NCI-H446 treated with DMSO at 0.1 percent for 48 hours (cell line): ENCODE measurements at regions not wholly inside any gene's neighbourhood (a gene's known extent, or its start where the extent isn't known, plus 50 kb on each side); places are given as distances from the start of the nearest gene placed in this dataset.

Experiments used
- DNase-seq: peaks from one replicate; lab custom pipeline; 2025; lab: John Stamatoyannopoulos, UW

- DNase-seq: no peak
Measured at GRCh38 chr18:44424645-44425035, 256.0 kb upstream of the SETBP1 start.

DNA sequence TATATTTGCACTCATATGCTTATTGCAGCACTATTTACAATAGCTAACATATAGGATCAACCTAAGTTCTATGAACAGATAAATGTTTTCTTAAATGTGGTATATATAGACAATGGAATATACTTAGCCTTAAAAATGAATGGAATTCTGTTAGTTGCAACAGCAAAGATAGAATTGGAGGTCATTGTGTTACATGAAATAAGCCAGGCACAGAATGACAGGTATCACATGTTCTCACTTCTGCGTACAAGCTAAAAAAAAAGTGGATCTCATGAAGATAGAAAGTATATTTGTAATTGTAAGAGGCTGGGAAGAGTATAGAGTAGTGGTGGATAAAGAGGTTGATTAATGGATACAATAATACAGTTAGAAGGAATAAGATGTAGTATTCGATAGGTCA lies 255.5 kb upstream of the SETBP1 start:
- no peak for DNase-seq

GRCh38 chr18:44437603-44438002 lies 243.1 kb upstream of the SETBP1 start:
- no peak for DNase-seq

GRCh38 chr18:44450226-44450625 lies 230.5 kb upstream of the SETBP1 start:
- DNase-seq: no peak

DNA sequence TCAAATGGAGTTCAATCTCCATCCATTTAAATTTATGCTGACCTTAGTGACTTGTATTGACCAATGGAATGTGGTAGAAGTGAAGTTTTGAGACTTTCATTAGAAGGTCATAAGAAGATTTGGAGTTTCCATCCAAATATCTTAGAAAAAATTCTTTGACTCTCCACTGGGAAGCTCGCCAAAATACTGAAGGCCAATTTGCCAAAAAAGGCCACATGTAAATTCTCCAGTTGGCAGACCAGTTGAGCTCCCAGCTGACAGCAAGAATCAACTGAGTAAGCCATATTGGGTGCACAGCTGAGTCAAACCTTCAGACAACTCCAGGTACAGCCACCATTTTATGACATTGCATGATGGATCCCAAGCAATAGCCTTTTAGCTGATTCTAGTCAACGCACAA lies 228.3 kb upstream of the SETBP1 start:
- DNase-seq: peak; percentile 53

GRCh38 chr18:44453505-44453904 lies 227.2 kb upstream of the SETBP1 start:
- no peak for DNase-seq

- DNase-seq: no peak
Measured at GRCh38 chr18:44458777-44459176, 221.9 kb upstream of the SETBP1 start.

GRCh38 chr18:44464398-44465180 lies 216.1 kb upstream of the SETBP1 start:
- DNase-seq: no peak

DNA sequence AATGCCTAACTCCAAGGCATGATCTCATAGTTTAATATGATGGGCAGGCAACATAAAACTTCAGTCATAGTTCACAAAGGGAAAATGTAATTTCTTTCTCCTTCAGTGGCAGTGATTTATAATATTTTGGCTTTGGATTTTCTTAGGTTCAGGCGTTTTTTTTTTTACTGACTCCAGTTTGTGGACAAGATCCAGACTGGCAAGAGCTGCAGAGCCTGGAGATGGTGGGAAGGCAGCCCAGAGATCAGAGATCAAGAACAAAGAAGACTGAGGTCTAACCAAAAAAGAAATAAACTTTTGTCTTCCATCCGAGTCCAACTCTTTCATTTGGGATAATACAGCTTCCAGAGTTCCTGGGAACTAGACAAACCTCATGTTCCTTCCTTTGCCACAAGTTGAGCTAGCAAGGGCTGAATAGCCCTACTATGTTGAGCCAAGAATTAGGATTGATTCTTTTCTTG lies 215.3 kb upstream of the SETBP1 start:
- no peak for DNase-seq

DNA sequence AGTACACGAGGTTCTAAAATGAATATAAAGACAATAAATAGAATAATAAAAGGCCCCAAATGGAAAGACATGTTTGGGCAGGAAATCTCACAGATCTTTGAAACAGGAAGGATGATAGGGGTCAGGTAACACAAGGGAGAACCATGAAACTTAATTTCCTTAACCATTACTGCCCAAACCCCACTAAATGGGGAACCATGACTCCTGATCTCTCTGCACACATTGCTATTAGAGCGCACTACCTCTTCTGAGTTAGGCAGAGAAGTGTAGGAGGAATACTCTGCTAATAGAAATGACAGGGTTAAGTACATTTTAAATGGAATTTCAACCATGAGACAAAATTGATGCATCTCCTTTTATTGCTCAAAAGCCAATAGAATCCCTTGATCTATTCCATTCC lies 213.7 kb upstream of the SETBP1 start:
- no peak for DNase-seq

- DNase-seq: no peak
Measured at GRCh38 chr18:44467718-44468117, 213.0 kb upstream of the SETBP1 start.

GRCh38 chr18:44473394-44474066 lies 207.2 kb upstream of the SETBP1 start:
- DNase-seq: no peak

GRCh38 chr18:44474067-44474411 lies 206.6 kb upstream of the SETBP1 start:
- DNase-seq: no peak

GRCh38 chr18:44474591-44474990 lies 206.1 kb upstream of the SETBP1 start:
- DNase-seq: no peak

- DNase-seq: no peak
Measured at GRCh38 chr18:44482761-44483160, 197.9 kb upstream of the SETBP1 start.

GRCh38 chr18:44495151-44495550 lies 185.5 kb upstream of the SETBP1 start:
- DNase-seq: no peak

GRCh38 chr18:44497311-44497710 lies 183.4 kb upstream of the SETBP1 start:
- DNase-seq: no peak

DNA sequence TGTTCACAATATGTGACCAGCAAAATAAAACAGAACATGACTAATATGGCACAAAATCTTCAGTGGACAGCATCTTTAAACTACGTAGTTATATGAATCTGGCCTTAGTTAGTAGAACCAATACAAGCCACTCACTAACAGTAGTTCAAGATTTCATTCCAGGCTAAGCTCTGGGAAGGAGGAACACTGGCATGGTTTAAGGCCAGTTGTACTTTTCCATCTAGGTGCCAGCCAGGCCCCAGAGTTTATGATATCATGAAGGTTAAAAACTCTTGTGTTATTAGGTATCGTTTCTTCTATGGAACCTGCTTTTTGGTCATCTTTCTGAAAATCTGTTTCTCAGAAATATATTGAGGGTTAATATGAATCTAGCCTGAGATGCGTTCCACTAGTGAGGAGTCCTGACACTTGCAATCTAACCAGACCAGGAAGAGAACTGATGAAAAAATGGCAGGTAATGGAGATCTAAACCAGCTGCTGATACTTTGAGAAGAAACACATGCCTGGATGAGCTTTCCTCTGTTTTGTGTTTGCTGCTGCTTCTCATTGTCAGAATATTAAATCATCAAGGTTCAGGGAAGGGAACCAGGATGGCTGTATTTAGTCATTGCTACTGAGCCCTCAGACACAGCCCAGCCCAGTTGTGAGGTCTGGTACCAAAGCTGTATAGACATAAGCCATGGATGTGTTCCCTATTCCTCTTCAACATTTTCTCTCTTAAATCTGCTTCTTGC lies 182.8 kb upstream of the SETBP1 start:
- no peak for DNase-seq

- DNase-seq: no peak
Measured at GRCh38 chr18:44500808-44501610, 179.7 kb upstream of the SETBP1 start.

DNA sequence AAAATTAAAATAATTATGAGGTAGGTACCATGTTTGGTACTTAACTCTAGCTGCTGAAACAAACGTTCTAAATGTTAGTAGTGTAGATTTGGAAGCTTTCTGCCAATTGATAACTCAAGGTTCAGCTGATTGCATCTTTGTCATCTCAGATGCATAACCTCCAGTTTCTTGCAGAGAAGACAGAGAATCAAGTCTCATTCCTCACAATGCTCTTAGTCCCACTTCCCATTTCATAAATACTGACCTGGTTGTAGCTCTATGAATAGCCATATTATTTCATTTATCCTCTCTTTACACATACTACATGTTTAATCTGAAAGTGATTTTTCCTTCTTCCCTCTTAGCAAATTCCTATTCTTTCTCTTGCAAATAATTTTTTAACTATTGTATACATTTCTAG lies 178.5 kb upstream of the SETBP1 start:
- no peak for DNase-seq

- no peak for DNase-seq
Measured at GRCh38 chr18:44502790-44503189, 177.9 kb upstream of the SETBP1 start.

GRCh38 chr18:44503854-44504253 lies 176.8 kb upstream of the SETBP1 start:
- DNase-seq: no peak
